GM12878 (cell line): ENCODE measurements at regions not wholly inside any gene's neighbourhood (a gene's known extent, or its start where the extent isn't known, plus 50 kb on each side); places are given as distances from the start of the nearest gene placed in this dataset.

Experiments
- ATAC-seq: fragments of 200-7000 bp; cut with Tn5 transposase; 3 replicates; pipeline ENCODE4 v1.9.1; 2020; ENCODE audit warnings: mild to moderate bottlenecking, moderate library complexity
- BruUV-seq: library from RNA; stranded (reverse); fragments of 400-500 nt; replicated peaks from 2 replicates; lab custom pipeline; 2021; lab: Mats Ljungman, UMichigan
- CTCF ChIA-PET: fragments of 300-600 bp; sonication (Branson Sonifier 250); formaldehyde crosslinking; extraction: SDS; loops from one replicate; lab custom pipeline; 2021; ENCODE audit warnings: inconsistent platforms; lab: Yijun Ruan, JAX
- POLR2A ChIA-PET: fragments of 350-600 bp; formaldehyde crosslinking; extraction: SDS; loops from one replicate; lab custom pipeline; 2021; ENCODE audit warnings: inconsistent platforms; lab: Charles Lee
- RAD21 ChIA-PET: fragments of 300-600 bp; sonication (Branson Sonifier 250); formaldehyde crosslinking; loops from one replicate; lab custom pipeline; 2023; ENCODE audit warnings: antibody characterized with exemption; ENCODE audit not compliant: unreplicated experiment; lab: Charles Lee
- SMC1A ChIA-PET: fragments of 300-600 bp; sonication (Branson Sonifier 250); formaldehyde crosslinking; loops from one replicate; lab custom pipeline; 2023; ENCODE audit not compliant: unreplicated experiment, uncharacterized antibody; lab: Charles Lee
- DNase-seq: peaks from one replicate; pipeline ENCODE4 v3.0.0-alpha.2; 2011; ENCODE audit warnings: low read depth, low spot score
- FAIRE-seq: peaks from 3 replicates; lab custom pipeline; 2011; peaks lifted over from hg19 to GRCh38; lab: Jason Lieb, UNC
- H2AFZ ChIP-seq: 2 replicates; pipeline ENCODE4 v1.6.0; 2011; ENCODE audit warnings: low read depth, low read length, control low read depth; ENCODE audit not compliant: control insufficient read depth
- H3K27ac ChIP-seq: 2 replicates; pipeline ENCODE4 v1.5.1; 2011; ENCODE audit warnings: control low read depth; ENCODE audit not compliant: control insufficient read depth, insufficient read depth
- H3K27me3 ChIP-seq, 2 experiments: replicated peaks in 1 of 2; 2 replicates each; pipeline versions ENCODE4 v1.6.0 to v1.6.1; 2011; ENCODE audit warnings: low read length in 1 of 2; ENCODE audit not compliant: control insufficient read depth in 2 of 2, insufficient read depth in 2 of 2
- H3K36me3 ChIP-seq, 2 experiments: 2 replicates each; pipeline ENCODE4 v1.5.1; 2011; ENCODE audit warnings: low read length in 1 of 2; ENCODE audit not compliant: control insufficient read depth in 2 of 2, insufficient read depth in 2 of 2
- H3K4me1 ChIP-seq: 2 replicates; pipeline ENCODE4 v1.6.1; 2011; ENCODE audit warnings: mild to moderate bottlenecking, low read length, moderate library complexity, mixed read lengths; ENCODE audit not compliant: control insufficient read depth, insufficient read depth
- H3K4me2 ChIP-seq: 2 replicates; pipeline ENCODE4 v1.6.0; 2011; ENCODE audit warnings: control low read depth; ENCODE audit not compliant: control insufficient read depth, insufficient read depth
- H3K4me3 ChIP-seq: fragments of 200-600 bp; sonication (generic); 2 replicates; pipeline ENCODE4 v1.5.1; 2016
- H3K79me2 ChIP-seq: 2 replicates; pipeline ENCODE4 v1.6.0; 2011; ENCODE audit warnings: low read length; ENCODE audit not compliant: control insufficient read depth, insufficient read depth
- H3K9ac ChIP-seq: 2 replicates; pipeline ENCODE4 v1.8.0; 2011; ENCODE audit warnings: low read length, control low read depth, mixed read lengths; ENCODE audit not compliant: control insufficient read depth, insufficient read depth
- H3K9me3 ChIP-seq: replicated peaks from 3 replicates; pipeline ENCODE4 v1.5.1; 2011; ENCODE audit warnings: mild to moderate bottlenecking, low read length; ENCODE audit not compliant: control insufficient read depth, insufficient read depth
- H4K20me1 ChIP-seq: 2 replicates; pipeline ENCODE4 v1.6.0; 2011; ENCODE audit not compliant: control insufficient read depth, insufficient read depth
- BCL3 ChIP-seq: IDR thresholded peaks from 2 replicates; pipeline ENCODE4 v1.6.1; 2011; ENCODE audit warnings: borderline replicate concordance, low read depth, mild to moderate bottlenecking, moderate library complexity, low read length; ENCODE audit not compliant: insufficient read depth, poor library complexity, severe bottlenecking
- BRCA1 ChIP-seq: IDR thresholded peaks from 2 replicates; pipeline ENCODE4 v1.6.1; 2011; ENCODE audit warnings: low read depth, low read length, improper control_type of control experiment
- EP300 ChIP-seq, 2 experiments: fragments of 150-350 bp in 1 of 2; IDR thresholded peaks; 2 replicates each; pipeline ENCODE4 v1.6.1; 2011 to 2012; ENCODE audit warnings: low read depth in 2 of 2, low read length in 2 of 2, borderline replicate concordance in 1 of 2, improper control_type of control experiment in 1 of 2, inconsistent platforms in 1 of 2; ENCODE audit not compliant: control insufficient read depth in 1 of 2
- NFYB ChIP-seq: IDR thresholded peaks from 2 replicates; pipeline ENCODE4 v1.6.1; 2011; ENCODE audit warnings: low read depth, mild to moderate bottlenecking, low read length, improper control_type of control experiment, moderate library complexity; ENCODE audit not compliant: insufficient read depth
- NR2C2 ChIP-seq: IDR thresholded peaks from 2 replicates; pipeline ENCODE4 v1.6.1; 2011; ENCODE audit warnings: borderline replicate concordance, low read depth; ENCODE audit not compliant: control insufficient read depth, insufficient read length
- POLR2AphosphoS2 ChIP-seq: IDR thresholded peaks from 2 replicates; pipeline ENCODE4 v1.6.1; 2011; ENCODE audit warnings: low read depth, mild to moderate bottlenecking, low read length, improper control_type of control experiment, moderate library complexity
- RAD21 ChIP-seq: IDR thresholded peaks from 2 replicates; pipeline ENCODE4 v1.6.1; 2011; ENCODE audit warnings: mild to moderate bottlenecking, low read depth, low read length, moderate library complexity; ENCODE audit not compliant: insufficient read depth
- TBL1XR1 ChIP-seq: IDR thresholded peaks from 2 replicates; pipeline ENCODE4 v1.6.1; 2012; ENCODE audit warnings: low read depth, low read length, improper control_type of control experiment
- TCF3 ChIP-seq: IDR thresholded peaks from 2 replicates; pipeline ENCODE4 v1.6.1; 2012; ENCODE audit warnings: low read depth, mild to moderate bottlenecking, low read length, borderline replicate concordance; ENCODE audit not compliant: insufficient read depth
- USF2 ChIP-seq: IDR thresholded peaks from 2 replicates; pipeline ENCODE4 v1.6.1; 2011; ENCODE audit warnings: low read depth, low read length, improper control_type of control experiment, borderline replicate concordance
- WGBS: methylation state at CpG from one replicate; pipeline ENCODE4 v1.1.6; 2016; ENCODE audit warnings: low lambda C conversion rate; ENCODE audit not compliant: insufficient replicate concordance, insufficient coverage; ENCODE audit errors: missing lambda C conversion rate; 5-methylcytosine and 5-hydroxymethylcytosine counted together
- in situ Hi-C: fragments of 300-500 bp; cut with MboI; formaldehyde crosslinking; loops from 9 replicates; pipeline ENCODE4 v1.14.3; 2018; ENCODE audit warnings: mixed read lengths
- intact Hi-C: fragments of 100-400 bp; cut with micrococcal nuclease; formaldehyde crosslinking; loops from one replicate; pipeline ENCODE4 v1.14.2; 2022; ENCODE audit not compliant: unreplicated experiment

GRCh38 chr2:18835787-18836186, 246.4 kb upstream of the NT5C1B start:
- Histone ChIP-seq H4K20me1 (no peaks in the 10 kb centered on the region), H3K36me3 (no peaks in the 10 kb centered on the region), H3K79me2 (no peaks in the 10 kb centered on the region), H3K9ac (no peak overlapping the region), H3K27ac (no peak overlapping the region), H3K4me1 (no peaks in the 10 kb centered on the region), H3K4me3 (no peak overlapping the region), H3K27me3 (no peaks in the 10 kb centered on the region), H3K9me3 (no peaks in the 10 kb centered on the region), H2AFZ (no peak overlapping the region), H3K4me2 (no peak overlapping the region)
- TF ChIP-seq TCF3 (no peak), POLR2AphosphoS2 (no peak), TBL1XR1 (no peak), EP300 (IDR thresholded peaks at IDR 0.05; ENCODE audit: borderline replicate concordance in 1 of 2, control insufficient read depth in 1 of 2, low read depth in 2 of 2, low read length in 2 of 2) (no peak)
- ChIA-PET CTCF (interaction anchor here (2.0 kb wide), 1 partner anchor 12 kb away, joined by 6 read pairs; no protein-coding TSS in a partner anchor), SMC1A (interaction anchor here (1.2 kb wide), 1 partner anchor 10 kb away, joined by 3 read pairs; no protein-coding TSS in a partner anchor), POLR2A (no interaction called here), RAD21 (no interaction called here)
- in situ Hi-C loops (no loop called here), intact Hi-C loops (no loop called here)
- ATAC-seq (no peak), DNase-seq (no peak), FAIRE-seq (no peak)
- 74% methylated on average over 2 of the region's 2 CpGs for WGBS
- no TSS peak for BruUV-seq

- Histone ChIP-seq H3K9me3 (no peaks in the 10 kb centered on the region), H3K27me3 (no peaks in the 10 kb centered on the region), H3K36me3 (no peaks in the 10 kb centered on the region), H3K27ac (no peak overlapping the region), H2AFZ (no peak overlapping the region), H4K20me1 (no peaks in the 10 kb centered on the region), H3K4me3 (no peak overlapping the region), H3K79me2 (no peaks in the 10 kb centered on the region), H3K4me2 (no peak overlapping the region), H3K9ac (no peak overlapping the region), H3K4me1 (no peaks in the 10 kb centered on the region)
- no peak for FAIRE-seq
- RAD21 ChIA-PET = no interaction called here
- in situ Hi-C loops = no loop called here
- CTCF ChIA-PET = interaction anchor here (0.5 kb wide), 1 partner anchor 215 kb away, joined by 3 read pairs; no protein-coding TSS in a partner anchor
- WGBS = 0% methylated on average over 1 of the region's 1 CpG
- POLR2A ChIA-PET = no interaction called here
- TF ChIP-seq NFYB = no peak
- TF ChIP-seq USF2 = no peak
- TF ChIP-seq RAD21 = no peak
- TF ChIP-seq NR2C2 = no peak
- no peak for TF ChIP-seq BRCA1
- peak; percentile 76 for TF ChIP-seq BCL3
- intact Hi-C loops = no loop called here
- no TSS peak for BruUV-seq
- SMC1A ChIA-PET = no interaction called here
- DNase-seq = no peak
- no peak for ATAC-seq
These were observed 245.0 kb upstream of the NT5C1B start for GRCh38 chr2:18834341-18834740.
